BE2C (cell line): ENCODE measurements at regions not wholly inside any gene's neighbourhood (a gene's known extent, or its start where the extent isn't known, plus 50 kb on each side); places are given as distances from the start of the nearest gene placed in this dataset.

Experiments
- DNase-seq: peaks from one replicate; pipeline ENCODE4 v3.0.0-alpha.2; 2020
- H3K27me3 ChIP-seq: fragments of 250-450 bp; sonication (Bioruptor Pico); 2 replicates; pipeline ENCODE4 v1.5.1; 2020; ENCODE audit warnings: mild to moderate bottlenecking
- H3K36me3 ChIP-seq: fragments of 250-450 bp; sonication (Bioruptor Pico); 2 replicates; pipeline ENCODE4 v1.5.1; 2020; ENCODE audit warnings: mild to moderate bottlenecking
- H3K4me1 ChIP-seq: fragments of 250-450 bp; sonication (Bioruptor Pico); 2 replicates; pipeline ENCODE4 v1.5.1; 2020
- H3K4me3 ChIP-seq: 2 replicates; pipeline ENCODE4 v1.5.1; 2011; ENCODE audit warnings: low read depth, low read length
- H3K9me3 ChIP-seq: fragments of 250-450 bp; sonication (Bioruptor Pico); 2 replicates; pipeline ENCODE4 v1.5.1; 2020
- TF ChIP-seq, protein P1 (sequence below): IDR thresholded peaks from 2 replicates; pipeline ENCODE4 v1.5.1; 2012; ENCODE audit warnings: mild to moderate bottlenecking, low read depth, low read length

DNA sequence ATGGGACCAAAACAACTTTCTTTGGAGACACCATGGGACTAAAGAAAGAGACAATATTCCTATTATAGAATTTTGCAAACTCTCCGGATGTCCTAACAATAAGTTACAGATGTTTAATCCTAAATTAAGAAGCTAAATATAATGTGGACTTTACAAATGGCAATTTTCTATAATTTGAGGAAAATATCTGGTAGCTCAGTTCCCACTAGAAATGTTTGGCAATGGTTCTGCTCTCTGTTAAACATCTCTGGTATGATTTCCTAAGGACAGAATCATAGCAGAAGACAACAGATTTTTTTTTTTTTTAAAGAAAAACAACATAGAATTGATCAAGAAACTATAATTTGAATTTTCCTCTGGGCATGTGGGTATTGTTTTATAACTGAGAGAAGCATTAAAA, 232.8 kb downstream of the ENC1 start:
- no peak for DNase-seq
- H3K36me3 ChIP-seq, result no peaks in the 10 kb centered on the region
- TF ChIP-seq, protein P1, sequence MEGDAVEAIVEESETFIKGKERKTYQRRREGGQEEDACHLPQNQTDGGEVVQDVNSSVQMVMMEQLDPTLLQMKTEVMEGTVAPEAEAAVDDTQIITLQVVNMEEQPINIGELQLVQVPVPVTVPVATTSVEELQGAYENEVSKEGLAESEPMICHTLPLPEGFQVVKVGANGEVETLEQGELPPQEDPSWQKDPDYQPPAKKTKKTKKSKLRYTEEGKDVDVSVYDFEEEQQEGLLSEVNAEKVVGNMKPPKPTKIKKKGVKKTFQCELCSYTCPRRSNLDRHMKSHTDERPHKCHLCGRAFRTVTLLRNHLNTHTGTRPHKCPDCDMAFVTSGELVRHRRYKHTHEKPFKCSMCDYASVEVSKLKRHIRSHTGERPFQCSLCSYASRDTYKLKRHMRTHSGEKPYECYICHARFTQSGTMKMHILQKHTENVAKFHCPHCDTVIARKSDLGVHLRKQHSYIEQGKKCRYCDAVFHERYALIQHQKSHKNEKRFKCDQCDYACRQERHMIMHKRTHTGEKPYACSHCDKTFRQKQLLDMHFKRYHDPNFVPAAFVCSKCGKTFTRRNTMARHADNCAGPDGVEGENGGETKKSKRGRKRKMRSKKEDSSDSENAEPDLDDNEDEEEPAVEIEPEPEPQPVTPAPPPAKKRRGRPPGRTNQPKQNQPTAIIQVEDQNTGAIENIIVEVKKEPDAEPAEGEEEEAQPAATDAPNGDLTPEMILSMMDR, result no peak
- no peaks in the 10 kb centered on the region for H3K27me3 ChIP-seq
- peaks cover 39% of the 10 kb centered on the region for H3K4me1 ChIP-seq
- no peaks in the 10 kb centered on the region for H3K9me3 ChIP-seq
- no peak overlapping the region for H3K4me3 ChIP-seq

DNA sequence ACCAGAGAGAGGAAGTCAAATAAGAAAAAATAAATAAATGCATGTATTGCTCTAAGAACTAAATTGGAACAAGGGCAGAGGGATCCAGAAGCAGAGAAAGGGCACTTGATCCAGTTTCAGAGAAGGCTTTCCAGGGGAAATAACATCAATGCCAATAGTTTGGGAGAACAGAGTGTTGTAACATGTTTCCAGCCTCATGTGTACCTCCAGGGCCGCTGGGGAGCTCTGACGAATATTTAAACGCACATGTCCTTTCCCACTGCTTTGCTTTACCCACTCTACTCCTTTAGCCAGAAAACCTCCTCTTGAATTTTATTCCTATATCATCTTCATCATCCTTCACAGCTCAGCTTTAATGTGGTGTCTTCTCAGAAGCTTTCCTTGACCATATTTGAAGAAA, 233.7 kb downstream of the ENC1 start:
- Histone ChIP-seq H3K36me3 (no peaks in the 10 kb centered on the region), H3K4me1 (peaks cover 32% of the 10 kb centered on the region), H3K9me3 (no peaks in the 10 kb centered on the region), H3K4me3 (no peak overlapping the region), H3K27me3 (no peaks in the 10 kb centered on the region)
- TF ChIP-seq, protein P1, result no peak
- no peak for DNase-seq

GRCh38 chr5:74405593-74405992, 234.9 kb downstream of the ENC1 start:
- TF ChIP-seq, protein P1, result no peak
- Histone ChIP-seq H3K27me3 (no peaks in the 10 kb centered on the region), H3K36me3 (no peaks in the 10 kb centered on the region), H3K4me3 (no peak overlapping the region), H3K9me3 (no peaks in the 10 kb centered on the region), H3K4me1 (peaks cover 25% of the 10 kb centered on the region)
- DNase-seq, result no peak

- Histone ChIP-seq H3K27me3 (no peaks in the 10 kb centered on the region), H3K9me3 (no peaks in the 10 kb centered on the region), H3K4me1 (peaks cover 19% of the 10 kb centered on the region), H3K36me3 (no peaks in the 10 kb centered on the region), H3K4me3 (no peak overlapping the region)
- TF ChIP-seq, protein P1, result 0 out of 2 replicates have a peak, but pooled peaks have one; percentile 3
- no peak for DNase-seq
Measured at GRCh38 chr5:74404574-74405508, 235.7 kb downstream of the ENC1 start.

- Histone ChIP-seq H3K4me3 (no peak overlapping the region), H3K36me3 (no peaks in the 10 kb centered on the region), H3K4me1 (peaks cover 12% of the 10 kb centered on the region), H3K27me3 (no peaks in the 10 kb centered on the region), H3K9me3 (no peaks in the 10 kb centered on the region)
- TF ChIP-seq, protein P1, result no peak
- DNase-seq, result no peak
Measured at GRCh38 chr5:74403771-74404170, 236.8 kb downstream of the ENC1 start.

DNA sequence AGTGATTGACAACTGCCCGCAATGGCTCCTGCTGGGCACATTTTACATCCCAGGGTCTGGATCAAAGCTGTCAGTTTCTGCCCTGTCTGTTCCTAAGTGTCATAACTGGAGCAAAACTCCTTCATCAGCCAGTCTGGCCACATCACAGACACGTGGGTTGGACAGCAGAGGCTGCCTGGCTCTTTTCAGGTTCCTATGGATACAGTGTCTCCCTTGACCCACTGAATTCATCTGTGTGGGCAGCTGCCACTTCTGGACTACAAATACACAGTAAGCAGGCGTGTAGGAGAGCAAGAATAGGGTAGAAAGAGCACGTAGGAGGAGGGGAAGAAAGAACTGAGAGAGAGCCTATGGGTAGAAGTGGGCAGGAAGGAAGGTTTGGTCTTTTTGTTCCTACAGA, 238.0 kb downstream of the ENC1 start:
- H3K4me1 ChIP-seq, result peaks cover 3% of the 10 kb centered on the region; the same call in 1 of the 2 replicates
- H3K4me3 ChIP-seq, result no peak overlapping the region
- no peaks in the 10 kb centered on the region for H3K36me3 ChIP-seq
- H3K9me3 ChIP-seq, result no peaks in the 10 kb centered on the region
- no peak for DNase-seq
- H3K27me3 ChIP-seq, result no peaks in the 10 kb centered on the region
- TF ChIP-seq, protein P1, result no peak
